Peyer's patch (tissue), 4 donors: ENCODE measurements at regions not wholly inside any gene's neighbourhood (a gene's known extent, or its start where the extent isn't known, plus 50 kb on each side); places are given as distances from the start of the nearest gene placed in this dataset.

Experiments used
- DNase-seq, 3 donors: peaks; one replicate each; pipeline ENCODE4 v3.0.0-alpha.2; 2017 to 2019
- H3K27ac ChIP-seq, 4 donors: fragments of 200-600 bp; sonication (generic); one replicate each; pipeline ENCODE4 v1.5.1; 2016 to 2019
- H3K27me3 ChIP-seq, 2 donors: fragments of 200-600 bp; sonication (generic); one replicate each; pipeline ENCODE4 v1.5.1; 2019
- H3K36me3 ChIP-seq, 3 donors: fragments of 200-600 bp; sonication (generic); one replicate each; pipeline ENCODE4 v1.5.1; 2016 to 2019
- H3K4me1 ChIP-seq, 4 donors: fragments of 200-600 bp; sonication (generic); one replicate each; pipeline ENCODE4 v1.5.1; 2016 to 2019
- H3K4me3 ChIP-seq, 4 donors: fragments of 200-600 bp; sonication (generic); 1 replicate in 3 of 4; 2 replicates in 1 of 4; pipeline ENCODE4 v1.5.1; 2016 to 2019; ENCODE audit warnings: mild to moderate bottlenecking in 1 of 4
- H3K9me3 ChIP-seq, 4 donors: fragments of 200-600 bp; sonication (generic); one replicate each; pipeline ENCODE4 v1.5.1; 2016 to 2019; ENCODE audit warnings: mild to moderate bottlenecking in 1 of 4
- CTCF ChIP-seq, 6 experiments: fragments of 450-650 bp in 4 of 6; fragments of 200-600 bp in 2 of 6; sonication (generic) in 1 of 6; IDR thresholded peaks; one replicate each; pipeline ENCODE4 v1.5.1; 2017 to 2019; ENCODE audit warnings: antibody characterized with exemption in 6 of 6, mild to moderate bottlenecking in 3 of 6, moderate library complexity in 1 of 6
- POLR2A ChIP-seq, 2 donors: fragments of 450-650 bp; IDR thresholded peaks; one replicate each; pipeline ENCODE4 v1.5.1; 2017; ENCODE audit warnings: antibody characterized with exemption in 2 of 2, mild to moderate bottlenecking in 2 of 2, moderate library complexity in 2 of 2

- no peaks in the 10 kb centered on the region for H3K4me1 ChIP-seq
- no peaks in the 10 kb centered on the region for H3K27me3 ChIP-seq
- no peak for DNase-seq
- H3K27ac ChIP-seq = no peak overlapping the region
- TF ChIP-seq POLR2A (IDR thresholded peaks at IDR 0.05) (no peak), CTCF (IDR thresholded peaks at IDR 0.05) (no peak)
- no peak overlapping the region for H3K4me3 ChIP-seq
- H3K36me3 ChIP-seq = no peaks in the 10 kb centered on the region
- no peaks in the 10 kb centered on the region for H3K9me3 ChIP-seq
Observed at GRCh38 chr5:92980491-92980890, 600.5 kb downstream of the NR2F1-AS1 start.

- TF ChIP-seq CTCF (IDR thresholded peaks at IDR 0.05) (no peak), POLR2A (IDR thresholded peaks at IDR 0.05) (no peak)
- no peak for DNase-seq
- H3K4me3 ChIP-seq = no peak overlapping the region
- no peaks in the 10 kb centered on the region for H3K4me1 ChIP-seq
- no peaks in the 10 kb centered on the region for H3K9me3 ChIP-seq
- no peak overlapping the region for H3K27ac ChIP-seq
- H3K36me3 ChIP-seq = no peaks in the 10 kb centered on the region
- H3K27me3 ChIP-seq = no peaks in the 10 kb centered on the region
Observed at GRCh38 chr5:92979716-92980115, 601.3 kb downstream of the NR2F1-AS1 start.

GRCh38 chr5:92977846-92978540 is 603.0 kb downstream of the NR2F1-AS1 start:
- H3K27ac ChIP-seq = no peak overlapping the region
- no peaks in the 10 kb centered on the region for H3K36me3 ChIP-seq
- H3K9me3 ChIP-seq = no peaks in the 10 kb centered on the region
- no peaks in the 10 kb centered on the region for H3K4me1 ChIP-seq
- no peak overlapping the region for H3K4me3 ChIP-seq
- no peak for DNase-seq
- no peaks in the 10 kb centered on the region for H3K27me3 ChIP-seq
- TF ChIP-seq CTCF (IDR thresholded peaks at IDR 0.05) (no peak), POLR2A (IDR thresholded peaks at IDR 0.05) (no peak)

- Histone ChIP-seq H3K36me3 (no peaks in the 10 kb centered on the region), H3K4me3 (no peak overlapping the region), H3K27me3 (no peaks in the 10 kb centered on the region), H3K27ac (no peak overlapping the region), H3K9me3 (no peaks in the 10 kb centered on the region), H3K4me1 (no peaks in the 10 kb centered on the region)
- TF ChIP-seq CTCF (IDR thresholded peaks at IDR 0.05) = no peak
- TF ChIP-seq POLR2A (IDR thresholded peaks at IDR 0.05) = no peak
- DNase-seq = no peak
Observed at GRCh38 chr5:92976156-92976555, 604.9 kb downstream of the NR2F1-AS1 start.

- Histone ChIP-seq H3K27me3 (no peaks in the 10 kb centered on the region), H3K36me3 (no peaks in the 10 kb centered on the region), H3K4me1 (no peaks in the 10 kb centered on the region), H3K9me3 (no peaks in the 10 kb centered on the region), H3K4me3 (no peak overlapping the region), H3K27ac (no peak overlapping the region)
- DNase-seq = no peak
- TF ChIP-seq POLR2A (IDR thresholded peaks at IDR 0.05) (no peak), CTCF (IDR thresholded peaks at IDR 0.05) (no peak)
Observed at GRCh38 chr5:92969781-92970237, 611.2 kb downstream of the NR2F1-AS1 start.
